ENCODE measurements at regions not wholly inside any gene's neighbourhood (a gene's known extent, or its start where the extent isn't known, plus 50 kb on each side); places are given as distances from the start of the nearest gene placed in this dataset.

- Histone ChIP-seq H3K27ac (no peak overlapping the region), H3K4me3 (no peak overlapping the region), H3K4me1 (ENCODE audit: low read depth) (no peaks in the 10 kb centered on the region), H3K36me3 (no peaks in the 10 kb centered on the region), H3K27me3 (no peaks in the 10 kb centered on the region), H3K9me3 (ENCODE audit: low read depth) (no peaks in the 10 kb centered on the region)
- TF ChIP-seq CTCF (IDR thresholded peaks at IDR 0.05; ENCODE audit: low read depth, low read length), result no peak
- DNase-seq (ENCODE audit: low read depth in 1 of 2, low spot score in 1 of 2), result no peak
Measured at GRCh38 chr13:68676513-68677115, 1431.0 kb upstream of the ATXN8OS start.

- no peak for TF ChIP-seq CTCF (IDR thresholded peaks at IDR 0.05; ENCODE audit: low read depth, low read length)
- no peak for DNase-seq (ENCODE audit: low read depth in 1 of 2, low spot score in 1 of 2)
- Histone ChIP-seq H3K4me1 (ENCODE audit: low read depth) (no peaks in the 10 kb centered on the region), H3K36me3 (no peaks in the 10 kb centered on the region), H3K27me3 (no peaks in the 10 kb centered on the region), H3K27ac (no peak overlapping the region), H3K9me3 (ENCODE audit: low read depth) (no peaks in the 10 kb centered on the region), H3K4me3 (no peak overlapping the region)
Measured at GRCh38 chr13:68675209-68675608, 1432.4 kb upstream of the ATXN8OS start.

GRCh38 chr13:68667863-68668262 is 1437.7 kb upstream of the PCDH9 start:
- Histone ChIP-seq H3K4me1 (ENCODE audit: low read depth) (no peaks in the 10 kb centered on the region), H3K27ac (no peak overlapping the region), H3K27me3 (no peaks in the 10 kb centered on the region), H3K36me3 (no peaks in the 10 kb centered on the region), H3K4me3 (no peak overlapping the region), H3K9me3 (ENCODE audit: low read depth) (no peaks in the 10 kb centered on the region)
- no peak for TF ChIP-seq CTCF (IDR thresholded peaks at IDR 0.05; ENCODE audit: low read depth, low read length)
- no peak for DNase-seq (ENCODE audit: low read depth in 1 of 2, low spot score in 1 of 2)

GRCh38 chr13:68666774-68667397 is 1436.8 kb upstream of the PCDH9 start:
- Histone ChIP-seq H3K4me3 (no peak overlapping the region), H3K36me3 (no peaks in the 10 kb centered on the region), H3K4me1 (ENCODE audit: low read depth) (no peaks in the 10 kb centered on the region), H3K27ac (no peak overlapping the region), H3K9me3 (ENCODE audit: low read depth) (no peaks in the 10 kb centered on the region), H3K27me3 (no peaks in the 10 kb centered on the region)
- DNase-seq (ENCODE audit: low read depth in 1 of 2, low spot score in 1 of 2), result no peak
- TF ChIP-seq CTCF (IDR thresholded peaks at IDR 0.05; ENCODE audit: low read depth, low read length), result no peak

- TF ChIP-seq CTCF (IDR thresholded peaks at IDR 0.05; ENCODE audit: low read depth, low read length), result no peak
- no peak overlapping the region for H3K4me3 ChIP-seq
Measured at GRCh38 chr13:68645814-68646213, 1415.7 kb upstream of the PCDH9 start.

More at GRCh38 chr13:68645814-68646213, 1415.7 kb upstream of the PCDH9 start:
- Histone ChIP-seq H3K27ac (no peak overlapping the region), H3K27me3 (no peaks in the 10 kb centered on the region), H3K4me1 (ENCODE audit: low read depth) (no peaks in the 10 kb centered on the region), H3K36me3 (no peaks in the 10 kb centered on the region), H3K9me3 (ENCODE audit: low read depth) (no peaks in the 10 kb centered on the region)
- no peak for DNase-seq (ENCODE audit: low read depth in 1 of 2, low spot score in 1 of 2)
